ENCODE measurements at regions not wholly inside any gene's neighbourhood (a gene's known extent, or its start where the extent isn't known, plus 50 kb on each side); places are given as distances from the start of the nearest gene placed in this dataset.

DNA sequence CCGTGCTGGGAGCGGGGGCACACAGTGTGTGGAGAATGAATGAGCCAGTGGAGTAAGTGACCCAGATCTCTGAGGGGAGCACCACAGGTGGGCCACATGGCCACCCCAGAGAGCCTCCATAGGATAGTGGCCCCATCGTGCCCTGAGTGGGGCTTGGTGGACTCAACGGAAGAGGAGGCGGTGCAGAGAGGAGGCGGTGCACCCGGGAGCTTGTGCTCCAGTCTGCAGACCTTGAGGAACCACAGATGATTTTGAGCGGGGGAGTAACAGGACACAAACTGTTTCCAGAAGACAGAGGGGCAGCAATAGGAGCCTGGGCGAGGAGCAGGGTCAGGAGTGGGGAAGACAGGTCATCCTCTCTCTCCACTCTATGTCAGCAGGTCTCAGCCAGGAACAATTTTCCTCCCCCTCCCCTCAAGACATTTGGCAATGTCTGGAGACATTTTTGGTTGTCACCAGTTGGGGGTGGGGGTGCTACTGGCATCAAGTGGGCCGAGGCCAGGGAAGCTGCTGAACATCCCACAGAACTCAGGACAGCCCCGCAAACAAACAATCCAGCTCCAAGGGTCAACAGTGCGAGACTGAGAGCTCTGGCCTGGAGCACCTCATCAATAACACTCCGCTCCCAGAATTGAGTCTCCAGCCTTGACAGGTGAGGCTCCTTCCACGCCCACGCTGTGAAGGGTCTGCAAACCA lies 182.2 kb downstream of the USP12 start:
- DNase-seq = no peak

DNA sequence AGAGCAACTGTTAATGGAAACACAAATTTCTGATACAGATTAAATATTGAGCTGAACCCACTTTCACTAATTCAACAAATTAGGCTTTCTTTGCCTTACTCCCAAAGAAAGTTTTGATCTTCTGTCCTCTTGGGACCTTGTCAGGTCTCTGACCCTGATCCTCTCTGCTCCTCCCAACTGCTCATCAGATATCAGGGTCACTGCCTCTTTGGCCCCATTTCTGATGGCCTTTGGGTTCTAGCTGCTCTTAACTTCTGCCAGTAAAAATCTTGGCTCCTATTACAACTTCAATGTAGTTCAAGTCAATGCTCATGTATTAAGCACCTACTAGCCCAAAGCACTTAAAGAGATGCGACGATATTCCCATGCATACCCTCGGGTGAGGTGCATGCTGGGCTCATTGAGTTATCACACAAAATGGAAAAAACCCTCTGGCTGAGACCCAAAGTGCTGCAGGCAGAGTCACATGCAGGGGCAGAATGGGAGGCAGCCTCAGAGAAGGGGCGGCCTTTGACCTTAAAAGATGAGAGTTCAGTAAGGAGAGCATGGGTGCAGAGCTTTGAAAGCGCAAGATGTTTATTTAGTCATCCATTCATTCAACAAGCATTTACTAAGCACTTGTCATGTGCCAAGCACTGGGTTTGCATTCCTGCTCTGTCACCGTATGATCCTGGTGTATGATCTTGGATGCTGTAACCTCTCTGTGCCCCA lies 183.4 kb downstream of the USP12 start:
- DNase-seq = no peak

DNA sequence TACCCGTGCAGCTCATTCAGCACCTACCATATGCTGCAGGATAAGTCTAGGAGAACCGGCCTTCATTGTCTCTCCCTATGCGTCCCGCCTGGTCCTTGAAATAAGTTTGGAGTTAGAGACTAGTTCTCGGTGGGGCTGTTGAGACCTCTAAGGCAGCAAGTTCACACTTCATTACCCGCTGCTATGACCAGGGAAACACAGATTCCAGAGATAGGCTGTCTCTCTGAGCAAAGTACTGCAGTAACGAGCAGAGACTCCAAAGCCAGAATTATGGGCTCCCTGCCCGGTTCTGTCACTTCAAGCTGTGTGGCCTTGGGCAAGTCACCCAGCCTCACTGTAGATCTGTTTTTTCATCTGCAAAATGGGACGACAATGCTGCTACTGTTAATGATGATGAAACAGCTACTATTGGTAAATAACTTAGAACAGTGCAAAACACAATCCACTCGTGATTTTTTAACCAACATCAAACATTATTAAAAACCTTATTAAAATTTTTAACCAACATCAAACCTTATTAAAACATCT lies 184.1 kb downstream of the USP12 start:
- DNase-seq = no peak

DNA sequence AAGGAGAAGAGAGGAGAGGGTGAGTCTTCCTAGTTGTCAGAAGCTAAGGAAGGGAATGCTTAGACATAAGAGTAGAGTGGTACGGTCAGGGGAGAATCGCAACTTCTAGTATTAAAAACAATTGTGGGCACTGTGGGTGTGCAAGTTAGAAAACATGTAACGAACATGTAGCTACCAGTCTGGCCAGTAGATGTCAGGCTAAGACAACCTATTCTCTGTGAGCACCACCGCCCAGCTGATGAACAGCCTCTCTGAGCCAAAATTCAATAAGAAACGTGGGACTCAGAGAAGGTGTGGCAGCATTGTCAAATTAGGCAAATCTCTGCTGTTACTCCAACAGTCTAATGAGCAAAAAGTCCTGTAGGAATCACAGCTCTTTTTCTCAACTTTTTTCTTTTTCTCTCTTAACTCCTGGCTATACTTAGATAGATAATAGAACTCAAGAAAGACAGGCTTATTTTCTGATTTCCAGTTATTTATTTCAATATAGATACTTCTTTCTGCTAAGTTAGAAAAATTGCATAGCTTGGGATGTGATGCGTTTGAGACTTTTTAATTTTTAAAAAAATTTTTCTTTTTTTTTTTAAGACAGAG lies 186.2 kb downstream of the USP12 start:
- peak; percentile 35 for DNase-seq

DNA sequence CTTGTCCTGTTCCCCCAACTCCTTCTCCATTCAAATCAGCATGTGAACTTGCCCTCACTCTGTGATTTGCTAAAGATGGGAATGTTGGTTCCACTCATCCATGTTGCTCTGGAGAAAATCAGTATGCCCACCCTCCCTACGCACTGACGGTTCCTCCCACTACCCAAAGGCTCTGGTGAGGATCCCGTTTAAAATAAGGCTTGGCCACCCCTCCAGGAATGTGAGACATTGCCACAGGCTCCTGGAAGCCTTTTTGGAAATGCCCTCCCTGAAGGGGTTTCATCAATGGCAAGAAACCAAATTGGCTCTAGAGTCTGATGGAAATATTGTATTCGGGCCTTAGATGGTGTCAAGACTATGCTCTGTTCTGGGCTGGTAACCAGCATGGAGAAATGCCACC lies 187.3 kb downstream of the USP12 start:
- DNase-seq = no peak

DNA sequence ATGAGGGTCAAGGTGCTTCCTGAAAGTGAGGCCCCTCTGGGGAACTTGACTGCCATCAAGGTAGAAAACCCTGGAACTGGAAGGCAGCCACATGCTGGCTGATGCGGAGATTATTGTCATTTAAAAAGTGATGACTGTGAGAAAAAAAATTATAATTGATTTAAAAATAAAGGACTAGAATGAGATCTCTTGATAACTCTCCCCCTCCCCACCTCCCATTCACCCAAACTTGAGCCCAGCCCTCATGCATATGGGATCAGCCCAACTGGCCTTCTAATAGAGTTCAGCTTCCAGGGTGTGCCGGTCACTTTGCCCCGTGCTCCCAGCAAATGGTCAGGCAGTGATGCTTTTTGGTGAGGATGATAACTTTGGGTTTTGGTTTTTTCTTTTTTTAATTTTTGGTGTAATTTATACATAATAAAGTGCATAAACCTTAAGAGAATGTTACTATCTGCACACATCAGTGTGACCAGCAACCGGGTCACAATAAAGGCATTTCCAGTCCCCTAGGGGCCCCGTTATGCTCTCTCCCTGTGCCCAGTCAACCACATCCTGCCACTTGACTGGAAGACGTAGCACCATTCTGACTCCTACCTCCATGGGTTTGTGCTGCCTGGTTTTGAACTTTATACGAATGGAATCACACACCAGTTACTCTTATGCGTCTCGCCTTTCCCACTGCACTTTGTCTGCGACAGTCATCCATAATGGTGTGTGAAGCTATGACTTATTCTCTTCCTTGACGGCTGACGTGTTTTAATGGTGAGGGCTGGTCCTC lies 187.9 kb downstream of the USP12 start:
- DNase-seq = no peak

DNA sequence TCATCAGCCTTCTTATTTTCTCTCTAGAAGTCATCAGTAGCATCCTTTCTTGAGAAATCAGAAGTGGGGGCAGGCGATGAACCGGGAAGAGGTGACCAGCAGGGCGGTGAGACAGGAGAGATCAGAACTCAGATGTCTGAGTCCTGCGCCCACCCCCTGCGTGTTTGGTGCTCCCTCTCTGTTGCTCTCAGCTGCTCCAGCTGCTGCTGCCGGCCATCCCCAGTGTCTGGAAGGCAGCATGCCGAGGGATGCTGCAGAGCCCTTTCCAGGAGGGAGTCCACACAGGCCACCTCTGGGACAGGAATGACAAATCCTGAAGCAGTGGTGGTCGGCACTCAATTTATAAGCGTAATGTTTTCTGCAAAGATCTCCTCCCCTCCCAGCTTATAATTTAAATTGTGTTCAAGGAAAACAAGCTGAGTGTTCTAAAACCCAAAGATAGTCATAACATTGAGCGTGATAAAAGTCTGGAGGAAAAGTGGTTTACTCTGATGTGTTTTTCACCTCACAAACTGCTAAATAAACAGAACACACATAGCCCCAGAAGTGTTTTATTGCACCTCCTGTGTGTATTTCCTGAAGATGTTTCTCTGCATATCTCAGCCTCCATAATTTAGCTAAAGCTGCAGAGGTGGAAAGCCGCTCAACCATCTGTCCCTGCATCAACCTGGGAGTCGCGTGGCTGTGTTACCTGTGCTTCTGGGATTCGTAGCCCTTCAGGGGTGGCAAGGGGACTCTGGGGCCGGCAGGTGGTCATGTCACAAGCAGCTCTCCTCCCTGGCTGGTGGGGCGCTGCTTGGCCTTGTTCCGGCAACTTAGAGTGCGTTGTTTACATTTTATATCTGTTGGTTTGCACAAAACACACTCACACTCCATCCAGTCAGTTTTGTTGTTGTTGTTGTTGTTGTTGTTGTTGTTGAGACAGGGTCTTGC lies 191.2 kb downstream of the USP12 start:
- no peak for DNase-seq

DNA sequence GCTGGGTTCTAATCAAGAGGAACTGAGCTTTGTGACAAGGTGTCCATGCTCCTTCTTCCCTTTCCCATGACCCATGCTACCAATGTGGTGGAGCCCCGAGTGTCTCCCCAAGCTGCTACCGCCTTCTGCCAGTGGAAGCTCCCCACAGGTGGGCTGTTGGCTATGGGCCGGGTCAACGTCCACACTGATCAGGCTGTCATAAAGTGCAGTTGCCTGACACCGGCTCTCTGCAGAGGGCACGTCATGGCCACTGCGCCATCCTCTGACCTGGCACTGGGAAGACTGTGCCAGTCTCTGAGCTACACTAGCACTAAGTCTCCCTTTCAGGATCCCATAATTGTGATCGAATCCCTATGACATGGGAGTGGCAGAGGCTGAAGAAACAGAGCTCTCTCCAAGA lies 192.3 kb downstream of the USP12 start:
- DNase-seq = no peak

DNA sequence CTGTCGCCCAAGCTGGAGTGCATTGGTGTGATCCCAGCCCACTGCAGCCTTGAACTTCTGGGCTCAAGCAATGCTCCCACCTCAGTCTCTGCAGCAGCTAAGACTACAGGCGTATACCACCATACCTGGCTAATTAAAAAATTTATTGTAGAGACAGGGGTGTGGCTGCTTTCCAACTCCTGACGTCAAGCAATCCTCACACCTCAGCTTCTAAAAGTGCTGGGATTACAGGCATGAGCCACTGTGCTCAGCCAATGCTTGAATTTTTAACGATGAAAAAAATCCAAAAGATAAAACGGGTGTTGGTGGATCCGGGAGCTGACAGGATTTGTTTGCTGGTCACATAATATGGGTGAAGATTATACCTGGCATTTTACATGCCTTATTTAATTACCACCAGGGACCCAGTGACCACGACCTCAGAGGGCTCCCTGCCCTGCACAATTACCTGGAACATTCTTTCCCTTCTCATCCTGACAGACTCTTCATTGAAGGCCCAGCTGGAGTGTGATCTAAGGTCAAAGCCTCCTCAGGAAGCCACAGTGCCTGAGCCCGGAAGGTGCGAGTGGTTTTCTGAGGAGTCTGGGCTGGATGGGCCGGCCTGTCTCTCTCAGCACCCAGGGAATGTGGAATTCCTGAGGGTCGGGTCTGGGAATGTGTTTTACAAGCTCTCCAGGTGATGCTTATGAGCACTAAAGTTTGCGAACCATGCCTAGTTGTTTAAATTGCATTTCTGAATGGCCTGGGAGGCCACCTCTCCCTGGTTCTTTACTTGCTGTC lies 193.3 kb downstream of the USP12 start:
- DNase-seq = no peak

DNA sequence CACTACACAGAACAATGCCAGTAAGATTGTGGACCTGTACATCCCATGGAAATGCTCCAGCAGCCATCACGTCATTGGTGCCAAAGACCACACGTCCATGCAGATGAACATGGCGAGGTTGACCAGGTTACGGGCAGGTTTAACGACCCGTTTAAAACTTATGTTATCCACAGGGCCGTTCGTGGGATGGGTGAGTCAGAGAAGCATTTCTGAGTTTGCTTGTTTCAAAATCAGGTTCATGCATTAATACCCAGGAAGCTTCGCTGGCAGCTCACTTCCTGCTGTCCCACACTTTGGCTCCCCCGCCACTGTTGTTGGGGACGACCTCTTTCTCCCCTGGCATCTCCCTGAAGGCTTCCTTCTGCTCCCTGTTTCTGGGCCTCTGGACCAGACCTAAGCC lies 194.1 kb downstream of the USP12 start:
- no peak for DNase-seq

DNA sequence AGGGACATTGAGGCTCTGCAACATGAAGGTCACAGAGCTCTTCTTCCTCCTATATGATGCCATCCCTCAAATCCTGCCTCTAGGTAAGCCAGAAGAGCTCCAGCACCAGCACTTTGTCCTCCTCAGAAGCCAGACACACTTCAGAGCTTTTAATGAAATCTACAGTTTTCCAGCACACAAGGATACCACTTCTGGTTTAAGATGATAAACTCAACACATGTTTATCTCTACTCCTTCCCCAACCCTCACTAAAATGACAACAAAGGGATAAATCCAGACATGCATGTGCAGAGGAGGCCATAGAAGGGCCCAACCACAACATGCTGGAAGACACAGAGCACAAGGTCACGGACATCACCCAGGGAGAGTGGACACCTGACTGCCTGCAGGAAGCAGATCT lies 195.3 kb downstream of the USP12 start:
- no peak for DNase-seq

DNA sequence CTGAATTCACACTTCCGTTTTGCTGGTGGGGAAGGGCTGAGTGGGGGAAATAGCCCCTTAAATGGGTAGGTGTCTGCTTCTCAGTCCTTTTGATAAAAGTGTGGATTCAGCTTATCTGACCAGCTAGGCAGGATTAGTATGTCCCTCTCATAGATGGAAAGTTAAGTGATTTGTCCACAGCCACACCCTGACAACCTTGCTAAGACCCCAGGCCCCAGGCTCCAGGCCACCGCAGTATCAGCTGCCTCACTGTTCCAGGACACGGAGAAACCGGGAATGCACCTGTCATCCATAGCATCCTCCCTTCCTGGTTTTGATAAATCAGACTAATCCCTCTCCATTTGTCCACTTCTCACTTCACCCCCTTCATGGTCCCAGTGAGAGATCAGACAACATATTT lies 197.7 kb downstream of the USP12 start:
- no peak for DNase-seq

DNA sequence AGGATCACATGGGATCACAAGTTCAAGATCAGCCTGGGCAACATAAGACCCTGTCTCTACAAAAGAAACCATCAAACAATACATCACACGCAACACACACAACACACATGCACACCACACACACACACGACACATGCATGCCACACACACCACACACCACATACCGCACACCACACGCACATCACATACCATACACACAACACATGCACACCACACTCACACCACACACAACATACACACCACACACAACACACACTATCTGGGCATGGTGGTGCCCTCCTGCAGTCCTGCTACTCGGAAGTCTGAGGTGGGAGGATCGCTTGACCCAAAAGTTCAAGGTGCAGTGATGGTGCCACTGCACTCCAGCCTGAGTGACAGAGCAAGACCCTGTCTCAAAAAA lies 198.3 kb downstream of the USP12 start:
- no peak for DNase-seq

DNA sequence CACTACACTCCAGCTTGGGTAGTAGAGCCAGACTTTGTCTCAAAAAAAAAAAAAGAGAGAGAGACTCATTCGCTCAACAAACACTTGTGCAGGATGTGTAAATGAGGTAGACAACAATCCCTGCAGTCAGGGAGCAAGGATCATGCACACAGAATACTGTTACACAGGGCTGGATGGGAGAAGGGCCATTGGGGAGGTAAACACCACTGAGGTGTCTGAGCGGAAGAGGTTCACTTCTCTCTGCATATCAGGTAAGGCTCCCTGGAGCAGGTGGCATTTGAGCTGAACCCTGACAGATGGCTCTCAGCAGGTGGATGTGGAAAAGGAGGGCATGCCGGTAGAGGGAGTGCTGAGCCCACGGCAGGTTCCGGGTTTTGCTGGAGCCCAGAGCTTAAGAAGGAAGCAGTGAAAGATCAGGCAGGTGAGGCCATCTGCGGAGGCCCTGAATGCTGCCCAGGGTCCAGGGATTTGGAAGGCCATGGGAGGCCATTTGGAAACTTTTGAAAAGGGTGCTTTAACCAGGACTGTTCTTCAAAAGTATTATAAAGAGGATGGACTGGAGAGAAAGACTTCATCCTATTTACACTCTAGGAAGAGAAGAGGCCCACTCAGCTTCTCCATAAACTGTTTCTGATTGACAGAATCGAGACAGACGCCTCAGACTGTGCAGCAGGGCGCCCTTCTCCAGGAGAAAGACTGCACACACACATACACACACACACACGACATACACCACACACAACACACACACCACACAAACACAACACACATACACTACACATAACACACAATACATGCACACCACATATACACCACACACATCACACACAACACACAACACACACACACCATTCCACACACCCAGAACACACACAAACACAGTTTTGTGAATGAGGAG lies 199.4 kb downstream of the USP12 start:
- DNase-seq = peak; percentile 54

DNA sequence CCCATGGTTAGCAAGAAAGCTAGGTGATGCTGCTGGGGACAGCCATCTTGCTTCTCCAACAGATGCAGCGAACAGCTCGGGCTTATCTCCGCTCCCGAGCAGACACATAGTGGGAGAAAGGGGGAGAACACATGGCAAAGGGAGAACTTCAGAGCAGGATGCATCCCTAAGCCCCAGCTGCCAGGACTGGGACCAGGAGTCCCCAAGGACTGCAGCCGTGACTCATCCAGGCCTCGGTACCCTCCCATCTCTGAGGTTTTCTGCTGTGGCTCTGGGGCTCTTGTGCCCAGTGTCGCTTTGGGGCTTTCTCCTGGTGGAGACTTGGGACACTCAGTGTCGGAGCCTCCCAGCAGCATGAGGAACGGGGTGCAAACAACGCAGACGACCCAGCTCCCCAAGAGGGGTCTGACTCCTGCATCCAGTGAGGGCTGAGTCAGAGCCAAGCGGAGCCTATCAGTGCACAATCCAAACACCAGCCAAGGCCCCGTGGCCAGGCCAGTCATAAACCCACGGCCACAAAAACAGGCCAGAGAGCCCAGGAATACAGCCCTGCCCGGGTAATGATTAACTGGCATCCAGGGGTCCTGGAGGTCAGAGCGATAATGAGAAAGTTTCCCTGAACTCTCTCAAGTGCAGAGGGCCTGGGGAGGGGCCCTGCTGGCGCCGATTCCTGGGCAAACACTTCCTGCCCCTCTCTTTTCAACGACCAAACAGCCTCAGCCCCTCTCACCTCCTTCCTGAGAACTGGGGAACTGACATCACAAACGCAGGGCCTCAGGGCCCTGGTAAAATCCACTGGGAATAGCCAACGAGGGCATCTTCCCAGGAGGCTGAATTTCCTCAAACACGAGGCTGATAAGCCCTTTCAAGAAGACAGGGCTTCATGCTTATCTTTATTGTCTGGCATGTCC lies 202.9 kb downstream of the USP12 start:
- DNase-seq = peak; percentile 36

DNA sequence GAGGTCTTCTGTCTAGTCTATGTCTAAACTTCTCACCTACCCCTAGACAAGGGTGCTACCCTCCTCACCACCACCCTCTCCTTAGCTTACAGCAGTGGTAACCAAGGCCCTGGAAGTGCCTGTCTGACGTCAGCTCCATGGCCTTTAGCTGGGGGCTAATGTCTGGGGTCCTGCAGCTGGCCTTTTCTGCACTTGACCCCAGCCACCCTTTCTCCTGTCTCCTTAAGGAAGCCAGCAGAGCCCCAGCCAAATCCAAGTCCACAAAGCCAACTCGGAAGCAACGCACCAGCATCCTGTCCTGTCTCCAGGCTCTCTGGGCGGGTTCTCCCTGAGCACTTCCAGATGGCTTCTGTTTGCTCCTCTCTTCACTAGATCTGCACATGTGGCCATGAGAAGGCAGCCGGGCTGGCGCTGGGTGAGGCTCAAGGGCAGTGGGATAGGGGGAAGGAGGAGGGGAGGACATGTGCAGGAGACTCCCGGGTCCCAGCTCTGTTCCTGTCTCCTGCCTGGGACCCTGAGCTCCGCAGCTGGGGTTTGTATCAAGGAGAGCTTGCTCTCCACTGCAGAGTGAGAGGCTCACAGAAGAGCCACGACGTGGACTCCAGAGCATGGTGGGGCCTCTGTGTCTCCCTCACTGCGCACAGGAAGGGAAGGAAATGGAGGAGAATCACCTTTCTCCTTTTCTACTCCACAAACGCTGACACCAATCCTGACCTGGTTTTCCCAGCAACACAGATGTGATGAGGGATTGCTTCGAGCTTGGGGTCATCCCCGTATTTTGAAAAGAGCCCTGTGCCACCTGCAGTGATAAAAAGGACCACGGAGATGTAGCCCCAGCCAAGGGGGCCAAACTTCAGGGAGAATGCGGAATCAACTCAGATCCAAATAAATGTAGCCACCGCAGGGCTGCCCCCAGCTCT lies 204.2 kb downstream of the USP12 start:
- peak; percentile 24 for DNase-seq

DNA sequence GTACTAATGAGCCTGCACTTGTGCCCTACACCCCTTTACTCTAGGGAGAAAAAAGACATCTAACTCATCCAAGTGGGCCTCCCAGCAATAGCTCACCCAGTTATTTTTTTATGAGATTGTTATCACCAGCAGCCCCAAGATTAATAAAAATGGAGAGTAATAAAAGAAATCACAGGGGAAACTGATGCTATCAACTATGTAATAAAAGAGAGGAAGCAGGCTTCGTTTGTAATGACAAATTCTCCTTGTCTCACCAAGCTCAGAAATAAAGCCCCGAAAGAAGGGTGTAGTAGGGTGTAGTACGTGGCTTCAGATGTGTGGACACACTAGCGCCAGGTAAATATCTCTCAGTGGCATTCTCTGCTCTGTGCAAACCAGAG lies 204.9 kb downstream of the USP12 start:
- DNase-seq = no peak
